ENCODE measurements at regions not wholly inside any gene's neighbourhood (a gene's known extent, or its start where the extent isn't known, plus 50 kb on each side); places are given as distances from the start of the nearest gene placed in this dataset.

- TF ChIP-seq CTCF (IDR thresholded peaks at IDR 0.05; ENCODE audit: insufficient read depth, low read length, severe bottlenecking) = no peak
- DNase-seq (ENCODE audit: low read depth) = peak; percentile 75
- no peak for FAIRE-seq
- H3K4me3 ChIP-seq (ENCODE audit: low read depth, low read length) = no peak overlapping the region
- H3K36me3 ChIP-seq (ENCODE audit: control insufficient read depth, insufficient read depth, low read length) = no peaks in the 10 kb centered on the region
- H3K27me3 ChIP-seq (ENCODE audit: control insufficient read depth, insufficient read depth, low read length) = no peaks in the 10 kb centered on the region
Observed at GRCh38 chr10:61063901-61064300, 119.9 kb upstream of the RHOBTB1 start.

- TF ChIP-seq CTCF (IDR thresholded peaks at IDR 0.05; ENCODE audit: insufficient read depth, low read length, severe bottlenecking) = no peak
- no peak overlapping the region for H3K4me3 ChIP-seq (ENCODE audit: low read depth, low read length)
- H3K27me3 ChIP-seq (ENCODE audit: control insufficient read depth, insufficient read depth, low read length) = no peaks in the 10 kb centered on the region
- no peak for FAIRE-seq
- DNase-seq (ENCODE audit: low read depth) = no peak
- no peaks in the 10 kb centered on the region for H3K36me3 ChIP-seq (ENCODE audit: control insufficient read depth, insufficient read depth, low read length)
Observed at GRCh38 chr10:61063034-61063433, 119.0 kb upstream of the RHOBTB1 start.

- H3K27me3 ChIP-seq (ENCODE audit: control insufficient read depth, insufficient read depth, low read length) = no peaks in the 10 kb centered on the region
- DNase-seq (ENCODE audit: low read depth) (no peak), FAIRE-seq (no peak)
- no peaks in the 10 kb centered on the region for H3K36me3 ChIP-seq (ENCODE audit: control insufficient read depth, insufficient read depth, low read length)
- H3K4me3 ChIP-seq (ENCODE audit: low read depth, low read length) = no peak overlapping the region
- no peak for TF ChIP-seq CTCF (IDR thresholded peaks at IDR 0.05; ENCODE audit: insufficient read depth, low read length, severe bottlenecking)
Observed at GRCh38 chr10:61061923-61062504, 118.0 kb upstream of the RHOBTB1 start.

- no peak for TF ChIP-seq CTCF (IDR thresholded peaks at IDR 0.05; ENCODE audit: insufficient read depth, low read length, severe bottlenecking)
- DNase-seq (ENCODE audit: low read depth) = no peak
- FAIRE-seq = no peak
- H3K36me3 ChIP-seq (ENCODE audit: control insufficient read depth, insufficient read depth, low read length) = no peaks in the 10 kb centered on the region
- no peaks in the 10 kb centered on the region for H3K27me3 ChIP-seq (ENCODE audit: control insufficient read depth, insufficient read depth, low read length)
- H3K4me3 ChIP-seq (ENCODE audit: low read depth, low read length) = no peak overlapping the region
Observed at GRCh38 chr10:61059636-61060035, 115.7 kb upstream of the RHOBTB1 start.

GRCh38 chr10:61052469-61053205, 108.7 kb upstream of the RHOBTB1 start:
- Histone ChIP-seq H3K4me3 (ENCODE audit: low read depth, low read length) (no peak overlapping the region), H3K27me3 (ENCODE audit: control insufficient read depth, insufficient read depth, low read length) (no peaks in the 10 kb centered on the region), H3K36me3 (ENCODE audit: control insufficient read depth, insufficient read depth, low read length) (no peaks in the 10 kb centered on the region)
- TF ChIP-seq CTCF (IDR thresholded peaks at IDR 0.05; ENCODE audit: insufficient read depth, low read length, severe bottlenecking) = no peak
- DNase-seq (ENCODE audit: low read depth) (no peak), FAIRE-seq (peak; percentile 43)

All from bronchial epithelial cell (primary cell).